Ectodermal cell (in vitro differentiated cells): ENCODE measurements at regions not wholly inside any gene's neighbourhood (a gene's known extent, or its start where the extent isn't known, plus 50 kb on each side); places are given as distances from the start of the nearest gene placed in this dataset.

Experiments
- H3K27ac ChIP-seq: 2 replicates; pipeline ENCODE4 v1.7.0; 2013; ENCODE audit warnings: mild to moderate bottlenecking, low read depth, low read length; ENCODE audit not compliant: insufficient read depth, poor library complexity, severe bottlenecking
- H3K27me3 ChIP-seq: 2 replicates; pipeline ENCODE4 v1.7.0; 2013; ENCODE audit warnings: mild to moderate bottlenecking, low read length; ENCODE audit not compliant: insufficient read depth, control insufficient read depth, poor library complexity, severe bottlenecking
- H3K36me3 ChIP-seq: one replicate; pipeline ENCODE4 v1.7.0; 2013; ENCODE audit warnings: low read length; ENCODE audit not compliant: control insufficient read depth, insufficient read depth
- H3K4me1 ChIP-seq: one replicate; pipeline ENCODE4 v1.7.0; 2013; ENCODE audit warnings: low read length; ENCODE audit not compliant: control insufficient read depth, insufficient read depth
- H3K4me3 ChIP-seq: 2 replicates; pipeline ENCODE4 v1.7.0; 2013; ENCODE audit warnings: low read depth, low read length, control low read depth; ENCODE audit not compliant: insufficient read depth
- H3K9me3 ChIP-seq: 2 replicates; pipeline ENCODE4 v1.7.0; 2013; ENCODE audit warnings: mild to moderate bottlenecking, low read length, moderate library complexity; ENCODE audit not compliant: control insufficient read depth
- WGBS, 2 experiments: methylation state at CpG; one replicate each; pipeline ENCODE4 v1.1.7; 2013; ENCODE audit warnings: missing lambda C conversion rate in 2 of 2; 5-methylcytosine and 5-hydroxymethylcytosine counted together

GRCh38 chr11:134654161-134654915 is 242.3 kb upstream of the B3GAT1 start:
- no peaks in the 10 kb centered on the region for H3K36me3 ChIP-seq
- H3K4me3 ChIP-seq: no peak overlapping the region
- no peak overlapping the region for H3K27ac ChIP-seq
- WGBS, 2 experiments: 58% methylated on average over 20 of the region's 20 CpGs
- H3K9me3 ChIP-seq: no peaks in the 10 kb centered on the region
- H3K27me3 ChIP-seq: no peaks in the 10 kb centered on the region
- peaks cover 5% of the 10 kb centered on the region for H3K4me1 ChIP-seq

GRCh38 chr11:134652586-134653255 is 240.7 kb upstream of the B3GAT1 start:
- Histone ChIP-seq H3K27ac (no peak overlapping the region), H3K4me1 (peaks cover 5% of the 10 kb centered on the region), H3K4me3 (no peak overlapping the region), H3K36me3 (no peaks in the 10 kb centered on the region), H3K9me3 (no peaks in the 10 kb centered on the region), H3K27me3 (no peaks in the 10 kb centered on the region)
- WGBS, 2 experiments: 88% methylated on average over 8 of the region's 8 CpGs

GRCh38 chr11:134647066-134647743 is 235.2 kb upstream of the B3GAT1 start:
- Histone ChIP-seq H3K9me3 (no peaks in the 10 kb centered on the region), H3K36me3 (no peaks in the 10 kb centered on the region), H3K27me3 (no peaks in the 10 kb centered on the region), H3K27ac (no peak overlapping the region), H3K4me1 (peaks cover 11% of the 10 kb centered on the region), H3K4me3 (no peak overlapping the region)
- 86 to 88% methylated on average over 5 of the region's 5 CpGs for WGBS, 2 experiments

- Histone ChIP-seq H3K27me3 (no peaks in the 10 kb centered on the region), H3K36me3 (no peaks in the 10 kb centered on the region), H3K27ac (no peak overlapping the region), H3K4me1 (peaks cover 11% of the 10 kb centered on the region), H3K9me3 (no peaks in the 10 kb centered on the region), H3K4me3 (no peak overlapping the region)
Measured at GRCh38 chr11:134646561-134646960, 234.5 kb upstream of the B3GAT1 start.

- Histone ChIP-seq H3K4me1 (peaks cover 11% of the 10 kb centered on the region), H3K9me3 (no peaks in the 10 kb centered on the region), H3K4me3 (no peak overlapping the region), H3K27me3 (no peaks in the 10 kb centered on the region), H3K27ac (no peak overlapping the region), H3K36me3 (no peaks in the 10 kb centered on the region)
- WGBS, 2 experiments: 88 to 93% methylated on average over 5 of the region's 5 CpGs
Measured at GRCh38 chr11:134645576-134645975, 233.5 kb upstream of the B3GAT1 start.

- H3K4me1 ChIP-seq: peaks cover 11% of the 10 kb centered on the region
- no peak overlapping the region for H3K4me3 ChIP-seq
- H3K9me3 ChIP-seq: no peaks in the 10 kb centered on the region
- no peak overlapping the region for H3K27ac ChIP-seq
- 71% methylated on average over 20 of the region's 20 CpGs for WGBS, 2 experiments
- H3K27me3 ChIP-seq: no peaks in the 10 kb centered on the region
- no peaks in the 10 kb centered on the region for H3K36me3 ChIP-seq
Measured at GRCh38 chr11:134644476-134645456, 232.7 kb upstream of the B3GAT1 start.

GRCh38 chr11:134643115-134644012 is 231.3 kb upstream of the B3GAT1 start:
- Histone ChIP-seq H3K4me3 (no peak overlapping the region), H3K9me3 (no peaks in the 10 kb centered on the region), H3K4me1 (peaks cover 11% of the 10 kb centered on the region), H3K27ac (no peak overlapping the region), H3K27me3 (no peaks in the 10 kb centered on the region), H3K36me3 (no peaks in the 10 kb centered on the region)
- 60 to 61% methylated on average over 24 of the region's 24 CpGs for WGBS, 2 experiments

- H3K9me3 ChIP-seq: no peaks in the 10 kb centered on the region
- no peak overlapping the region for H3K4me3 ChIP-seq
- 96 to 97% methylated on average over 3 of the region's 3 CpGs for WGBS, 2 experiments
- no peaks in the 10 kb centered on the region for H3K27me3 ChIP-seq
- H3K36me3 ChIP-seq: no peaks in the 10 kb centered on the region
- no peak overlapping the region for H3K27ac ChIP-seq
- peaks cover 11% of the 10 kb centered on the region for H3K4me1 ChIP-seq
Measured at GRCh38 chr11:134642206-134642605, 230.2 kb upstream of the B3GAT1 start.
